ENCODE measurements at regions not wholly inside any gene's neighbourhood (a gene's known extent, or its start where the extent isn't known, plus 50 kb on each side); places are given as distances from the start of the nearest gene placed in this dataset.

GRCh38 chr6:165081944-165082532, 227.4 kb downstream of the C6orf118 start:
- DNase-seq = no peak

GRCh38 chr6:165077876-165078275, 231.5 kb downstream of the C6orf118 start:
- no peak for DNase-seq

DNA sequence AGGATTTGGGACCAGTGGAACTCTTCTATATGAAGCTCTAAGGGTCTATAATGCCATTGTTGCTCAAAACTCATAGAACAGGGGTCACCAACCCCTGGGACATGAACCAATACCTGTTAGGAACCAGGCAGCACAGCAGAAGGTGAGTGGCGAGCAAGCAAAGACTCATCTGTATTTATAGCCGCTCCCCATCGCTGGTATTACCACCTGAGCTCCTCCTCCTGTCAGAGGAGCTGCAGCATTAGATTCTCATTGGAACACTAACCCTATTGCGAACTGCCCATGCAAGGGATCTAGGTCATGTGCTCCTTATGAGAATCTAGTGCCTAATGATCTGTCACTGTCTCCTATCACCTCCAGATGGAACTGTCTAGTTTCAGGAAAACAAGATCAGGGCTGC, 237.5 kb downstream of the C6orf118 start:
- no peak for DNase-seq

GRCh38 chr6:165060720-165061119, 248.7 kb downstream of the C6orf118 start:
- DNase-seq = no peak

DNA sequence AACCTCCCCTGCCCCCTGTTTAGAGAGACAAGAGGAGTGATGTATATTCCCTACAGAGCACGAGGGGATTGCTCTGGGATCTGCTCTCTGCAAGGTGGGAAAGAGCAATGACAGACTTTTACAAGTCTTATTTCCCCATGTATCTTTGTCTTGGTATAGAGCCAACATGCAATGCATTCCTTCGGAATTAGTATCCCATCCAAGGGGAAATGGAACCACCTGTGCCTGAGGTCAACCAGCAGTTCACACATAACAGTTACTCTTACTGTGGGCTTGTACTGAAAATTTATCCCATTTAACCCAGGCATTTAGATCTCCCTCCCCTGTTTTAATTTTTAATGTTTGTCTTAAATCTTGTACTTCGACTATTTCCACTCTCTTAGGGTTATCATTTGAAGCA, 250.4 kb downstream of the C6orf118 start:
- DNase-seq = no peak

- DNase-seq = no peak
Measured at GRCh38 chr6:165056292-165056691, 253.1 kb downstream of the C6orf118 start.

DNA sequence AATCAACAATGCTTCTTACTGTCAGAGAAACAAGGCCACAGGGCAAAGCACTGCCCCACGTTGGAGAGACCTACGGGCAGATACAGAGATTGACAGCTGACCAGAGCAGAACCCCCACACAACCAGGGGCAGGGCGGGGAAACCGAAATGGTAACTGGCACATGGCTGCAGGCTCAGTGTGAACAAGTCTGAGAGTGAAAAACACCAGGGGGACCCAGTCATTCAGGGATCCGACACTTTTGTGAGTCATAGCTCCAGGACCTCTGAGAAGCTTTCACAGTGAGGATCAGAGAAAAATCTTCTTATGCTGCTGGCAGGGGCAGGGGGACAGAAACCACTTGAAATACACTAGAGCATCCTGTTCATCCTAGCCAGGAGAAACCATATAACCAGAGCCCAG, 254.2 kb downstream of the C6orf118 start:
- DNase-seq = no peak

GRCh38 chr6:165052561-165053480, 256.6 kb downstream of the C6orf118 start:
- no peak for DNase-seq

DNA sequence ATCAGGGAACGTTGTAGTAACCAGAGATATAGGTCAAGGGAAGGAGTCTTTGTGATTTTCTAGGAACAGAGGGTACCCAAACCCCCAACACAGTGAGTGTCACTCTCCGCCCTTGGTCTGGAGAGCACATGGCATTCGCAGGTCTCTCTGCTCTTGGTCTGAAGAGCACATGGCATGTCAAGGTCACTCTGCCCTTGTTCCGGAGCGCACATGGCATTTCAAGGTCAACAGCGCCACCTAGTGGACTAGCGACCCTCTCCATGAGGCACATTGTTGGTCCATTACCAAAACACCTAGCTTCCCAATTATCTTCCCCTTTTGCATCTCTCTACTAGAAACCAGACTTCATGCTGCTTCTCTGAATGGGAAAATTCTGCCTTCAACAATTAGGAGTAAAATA, 260.0 kb downstream of the C6orf118 start:
- no peak for DNase-seq

DNA sequence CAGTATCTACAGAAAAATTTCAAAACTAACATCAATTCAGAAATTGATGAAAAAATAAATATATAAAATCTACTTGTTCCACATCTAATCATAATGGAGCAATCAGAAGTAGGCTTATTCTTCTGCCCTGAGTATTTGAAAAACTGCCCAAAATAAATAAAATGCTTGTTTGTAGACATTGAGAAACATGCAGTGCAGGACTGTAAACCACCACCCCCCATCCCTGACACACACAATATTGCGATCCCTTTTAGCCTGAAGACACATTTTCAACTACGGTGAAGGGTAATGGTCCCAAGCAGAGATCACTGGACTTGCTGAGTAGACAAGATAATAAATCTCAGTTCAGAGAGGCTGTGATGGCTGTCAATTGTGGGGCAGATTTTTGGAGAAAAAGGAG, 261.5 kb downstream of the C6orf118 start:
- DNase-seq = no peak

DNA sequence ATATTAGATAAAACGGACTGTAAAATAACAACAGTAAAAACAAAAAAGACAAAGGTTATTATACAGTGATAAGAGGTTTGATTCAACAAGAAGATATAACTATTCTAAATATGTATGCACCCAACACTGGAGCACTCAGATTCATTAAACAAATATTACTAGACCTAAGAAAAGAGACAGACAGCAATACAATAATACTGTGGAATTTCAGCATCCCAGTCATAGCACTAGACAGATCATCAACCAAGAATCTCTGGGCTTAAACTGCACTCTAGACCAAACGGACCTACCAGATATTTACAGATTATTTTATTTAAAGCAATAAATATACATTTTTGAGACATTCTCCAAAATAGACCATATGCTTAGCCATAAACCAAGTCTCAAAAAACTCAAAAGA, 263.8 kb downstream of the C6orf118 start:
- DNase-seq = no peak

- DNase-seq = no peak
Measured at GRCh38 chr6:165042912-165043311, 266.5 kb downstream of the C6orf118 start.

- DNase-seq = no peak
Measured at GRCh38 chr6:165040440-165040839, 269.0 kb downstream of the C6orf118 start.

GRCh38 chr6:165034271-165034741, 275.1 kb downstream of the C6orf118 start:
- DNase-seq = no peak

DNA sequence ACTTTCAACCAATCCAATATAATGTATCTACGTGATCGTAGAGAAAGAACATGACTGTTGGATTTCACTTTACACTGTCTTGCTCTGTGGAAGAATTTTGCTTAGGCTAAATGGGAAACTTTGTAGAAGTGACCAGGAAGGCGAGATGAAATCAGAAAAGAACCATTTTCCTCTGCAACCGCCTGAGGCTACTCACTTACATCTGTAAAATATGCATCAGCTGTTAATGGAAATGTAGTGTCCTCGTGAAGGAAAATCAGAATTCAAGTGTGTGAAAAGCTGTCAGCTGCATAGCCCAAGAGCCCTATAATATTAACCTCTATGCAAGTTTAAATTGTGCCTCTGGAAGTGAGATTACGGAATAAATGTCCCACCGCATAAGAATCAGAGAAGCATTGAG, 277.9 kb downstream of the C6orf118 start:
- DNase-seq = no peak

DNA sequence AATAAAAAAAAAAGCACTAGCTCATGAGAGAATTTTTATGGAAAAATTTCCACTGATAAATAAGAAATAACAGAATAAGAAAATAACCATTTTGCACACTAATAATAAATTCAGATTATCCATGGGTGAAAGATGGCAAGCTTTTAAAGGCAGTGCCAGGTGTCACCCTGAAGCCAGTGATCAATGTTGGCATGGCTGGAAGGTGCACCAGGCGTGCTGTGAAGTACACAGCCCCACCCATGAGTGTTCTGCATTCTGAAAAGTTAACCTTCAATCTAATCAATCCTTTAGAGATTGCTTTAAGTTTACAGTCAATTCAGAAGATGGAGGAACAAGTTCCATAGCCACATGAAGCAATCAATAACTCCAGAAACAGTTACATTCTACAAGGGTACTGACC, 284.4 kb downstream of the C6orf118 start:
- DNase-seq = no peak

DNA sequence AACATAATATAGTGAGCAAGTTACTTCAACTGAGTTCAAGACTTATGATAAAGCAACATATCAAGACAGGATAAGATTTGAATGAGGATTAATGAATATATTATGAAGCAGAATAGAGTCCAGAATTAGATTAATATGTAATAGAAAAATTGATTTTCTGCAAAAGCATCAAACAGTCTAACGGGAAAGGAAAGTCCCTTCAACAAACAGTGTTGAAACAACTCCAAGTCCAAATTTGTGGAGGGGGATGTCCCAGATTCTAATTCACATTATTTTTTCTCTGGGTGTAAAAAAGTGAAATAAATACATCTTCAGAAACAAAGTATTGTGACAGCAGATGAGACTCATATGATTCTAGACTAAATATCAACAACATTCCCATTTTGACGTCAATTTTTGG, 289.7 kb downstream of the C6orf118 start:
- no peak for DNase-seq

GRCh38 chr6:165015676-165016075, 293.7 kb downstream of the C6orf118 start:
- DNase-seq = no peak

- DNase-seq = no peak
Measured at GRCh38 chr6:165013701-165014100, 295.7 kb downstream of the C6orf118 start.

GRCh38 chr6:165012183-165012582, 297.2 kb downstream of the C6orf118 start:
- no peak for DNase-seq

DNA sequence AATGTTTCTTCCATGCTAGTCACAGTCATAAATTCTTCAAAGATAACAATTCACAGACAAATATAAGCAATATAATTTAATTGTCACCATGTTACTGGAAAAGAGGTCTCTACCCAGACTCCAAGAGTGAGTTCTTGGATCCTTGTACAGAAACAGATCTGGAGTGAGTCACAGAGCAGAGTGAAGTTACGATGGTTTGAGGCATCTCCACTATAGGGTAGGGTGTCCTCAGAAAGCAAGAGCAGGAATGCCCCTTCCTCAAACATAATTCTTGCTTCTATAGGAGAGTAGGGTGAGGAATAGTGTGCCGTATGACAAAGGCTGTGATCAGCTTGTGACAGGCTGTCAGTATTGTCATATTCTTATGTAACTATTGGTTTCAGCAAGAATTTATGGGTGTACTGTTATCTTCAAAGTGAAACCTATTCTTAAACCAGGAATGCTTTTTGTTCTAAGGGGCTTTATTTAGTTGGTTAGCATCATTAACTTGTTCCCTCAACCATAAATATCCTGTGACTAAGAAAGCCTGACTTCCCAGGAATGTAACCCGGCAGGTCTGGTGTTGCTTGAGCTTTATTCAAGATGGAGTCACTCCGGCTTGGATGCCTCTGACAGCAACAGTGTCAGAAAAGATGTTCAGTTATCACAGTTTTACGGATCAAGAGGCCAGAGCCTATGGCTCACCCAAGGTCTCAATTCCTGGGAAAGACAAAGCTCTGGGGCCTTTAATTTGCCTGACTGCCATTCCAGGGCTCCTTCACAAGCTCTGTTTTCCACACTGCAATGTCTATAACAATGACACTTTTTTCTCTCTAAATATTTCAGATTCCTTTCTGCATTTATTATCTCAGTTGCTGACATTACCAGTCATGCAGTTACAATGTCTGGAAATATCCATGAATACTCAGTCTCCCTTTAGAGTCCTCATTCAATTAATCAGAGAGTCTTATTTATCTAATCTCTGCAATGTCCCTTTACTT, 298.6 kb downstream of the C6orf118 start:
- no peak for DNase-seq

DNA sequence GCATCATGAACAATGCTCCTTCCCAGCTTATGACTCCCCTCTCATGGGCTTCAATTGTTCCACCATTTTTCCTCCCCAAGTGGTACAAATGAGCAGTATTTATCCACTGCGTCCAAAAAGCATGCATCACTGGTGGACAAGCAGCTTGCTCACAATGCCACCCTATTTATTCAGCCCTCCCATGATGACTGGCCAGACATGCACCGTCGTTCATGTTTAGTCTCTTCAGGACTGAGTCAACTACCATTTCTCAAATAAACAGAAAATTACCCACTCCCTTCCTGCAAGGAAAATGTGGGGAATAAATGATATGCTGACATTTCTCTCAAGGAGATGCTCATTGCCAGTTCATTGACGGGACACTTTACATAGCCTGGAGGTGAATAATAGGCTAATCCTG, 300.4 kb downstream of the C6orf118 start:
- no peak for DNase-seq

DNA sequence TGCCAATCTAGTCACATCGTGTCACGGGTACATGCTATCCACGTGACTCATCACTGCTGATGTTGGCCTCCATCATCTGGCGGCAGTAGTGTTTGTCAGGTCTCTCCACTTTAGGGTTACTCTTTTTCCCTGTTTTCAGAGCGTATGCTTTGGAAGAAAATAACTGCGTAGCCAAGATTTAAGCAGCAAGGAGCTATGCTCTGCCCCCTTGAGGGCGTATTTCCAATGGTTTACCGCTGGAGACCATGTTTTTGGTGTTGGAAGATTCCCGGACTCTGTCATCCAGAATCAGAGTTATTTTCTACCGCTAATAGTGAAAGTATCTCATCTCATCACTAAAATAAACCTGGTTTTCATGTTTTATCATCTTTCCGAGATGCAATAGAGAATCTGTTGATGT, 306.5 kb downstream of the C6orf118 start:
- no peak for DNase-seq
